ENCODE measurements at regions not wholly inside any gene's neighbourhood (a gene's known extent, or its start where the extent isn't known, plus 50 kb on each side); places are given as distances from the start of the nearest gene placed in this dataset.

GRCh38 chr6:134519465-134519864 is 201.6 kb upstream of the SGK1 start:
- TF ChIP-seq POLR2A (IDR thresholded peaks at IDR 0.05; ENCODE audit: low read depth): no peak
- TF ChIP-seq, protein P1, sequence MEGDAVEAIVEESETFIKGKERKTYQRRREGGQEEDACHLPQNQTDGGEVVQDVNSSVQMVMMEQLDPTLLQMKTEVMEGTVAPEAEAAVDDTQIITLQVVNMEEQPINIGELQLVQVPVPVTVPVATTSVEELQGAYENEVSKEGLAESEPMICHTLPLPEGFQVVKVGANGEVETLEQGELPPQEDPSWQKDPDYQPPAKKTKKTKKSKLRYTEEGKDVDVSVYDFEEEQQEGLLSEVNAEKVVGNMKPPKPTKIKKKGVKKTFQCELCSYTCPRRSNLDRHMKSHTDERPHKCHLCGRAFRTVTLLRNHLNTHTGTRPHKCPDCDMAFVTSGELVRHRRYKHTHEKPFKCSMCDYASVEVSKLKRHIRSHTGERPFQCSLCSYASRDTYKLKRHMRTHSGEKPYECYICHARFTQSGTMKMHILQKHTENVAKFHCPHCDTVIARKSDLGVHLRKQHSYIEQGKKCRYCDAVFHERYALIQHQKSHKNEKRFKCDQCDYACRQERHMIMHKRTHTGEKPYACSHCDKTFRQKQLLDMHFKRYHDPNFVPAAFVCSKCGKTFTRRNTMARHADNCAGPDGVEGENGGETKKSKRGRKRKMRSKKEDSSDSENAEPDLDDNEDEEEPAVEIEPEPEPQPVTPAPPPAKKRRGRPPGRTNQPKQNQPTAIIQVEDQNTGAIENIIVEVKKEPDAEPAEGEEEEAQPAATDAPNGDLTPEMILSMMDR (IDR thresholded peaks at IDR 0.05): no peak
- no peak for TF ChIP-seq EP300 (IDR thresholded peaks at IDR 0.05)

All from esophagus muscularis mucosa (tissue), 4 donors.